Fibroblast of skin of right biceps (primary cell): ENCODE measurements at regions not wholly inside any gene's neighbourhood (a gene's known extent, or its start where the extent isn't known, plus 50 kb on each side); places are given as distances from the start of the nearest gene placed in this dataset.
"Not testable (repeated sequence)": the region's sequence is repeated elsewhere in the genome, so short reads cannot be mapped to it uniquely, and the experiment has no call there.

Experiments
- DNase-seq: peaks from one replicate; pipeline ENCODE4 v3.0.0-alpha.2; 2013

DNA sequence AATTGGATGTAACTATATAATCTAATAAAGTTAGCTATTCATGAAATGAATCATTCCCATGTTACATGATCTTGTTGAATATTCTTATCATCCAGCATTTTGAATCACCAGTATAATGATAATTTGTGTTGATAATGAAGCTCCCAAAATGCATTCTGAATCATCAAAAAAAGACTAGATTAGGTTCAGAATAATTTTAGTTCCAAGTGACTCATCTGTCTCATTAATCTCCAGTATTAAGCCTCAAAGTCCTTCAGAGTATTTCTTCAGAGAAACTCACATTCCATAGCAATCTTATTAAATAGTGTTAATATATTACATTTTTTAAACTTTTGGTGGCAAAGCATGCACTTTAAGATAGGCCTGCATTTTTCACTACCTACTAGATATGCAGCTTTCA lies 207.5 kb downstream of the SLITRK5 start:
- no peak for DNase-seq

DNA sequence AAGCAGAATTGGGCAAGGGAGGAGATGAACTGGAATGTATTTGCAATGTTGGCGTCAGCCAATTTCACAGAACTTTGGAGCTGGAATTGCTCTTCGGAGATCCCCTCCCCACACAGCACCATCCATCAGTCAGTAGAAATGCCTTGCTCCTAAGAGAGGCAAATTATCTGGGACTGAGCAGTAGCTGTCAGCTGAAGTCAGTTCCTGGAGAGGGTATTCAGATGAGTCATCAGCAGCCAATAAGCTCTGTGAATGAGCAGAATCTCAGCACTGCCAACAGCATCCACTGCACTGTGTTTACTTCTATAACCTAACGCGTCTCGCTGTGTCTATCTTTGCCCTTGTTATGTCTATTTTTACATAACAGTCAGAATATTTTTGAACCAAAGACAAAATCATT lies 213.7 kb downstream of the SLITRK5 start:
- peak; percentile 3 for DNase-seq

- no peak for DNase-seq
Observed at GRCh38 chr13:87887459-87888123, 216.4 kb downstream of the SLITRK5 start.

DNA sequence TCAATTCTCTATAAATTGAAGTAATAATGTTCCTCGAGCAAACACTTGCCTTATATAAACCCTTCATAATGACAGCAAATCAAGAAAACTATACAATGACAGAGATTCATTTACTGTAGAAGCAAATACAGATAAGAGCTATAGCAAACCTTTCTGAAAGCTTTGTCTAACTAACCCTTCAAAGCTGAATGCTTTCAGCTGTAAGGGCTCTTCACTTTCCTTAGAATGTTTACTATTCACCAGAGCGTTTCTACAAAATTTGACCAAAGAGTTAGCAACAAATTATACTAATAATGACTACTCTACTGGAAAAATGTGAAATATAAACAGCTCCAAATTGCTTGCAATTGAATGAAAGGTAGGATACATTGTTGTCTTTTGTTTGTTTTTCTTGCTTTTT lies 218.1 kb downstream of the SLITRK5 start:
- DNase-seq: no peak

GRCh38 chr13:87893186-87893585 lies 222.0 kb downstream of the SLITRK5 start:
- no peak for DNase-seq

GRCh38 chr13:87894059-87894458 lies 222.9 kb downstream of the SLITRK5 start:
- DNase-seq: no peak

DNA sequence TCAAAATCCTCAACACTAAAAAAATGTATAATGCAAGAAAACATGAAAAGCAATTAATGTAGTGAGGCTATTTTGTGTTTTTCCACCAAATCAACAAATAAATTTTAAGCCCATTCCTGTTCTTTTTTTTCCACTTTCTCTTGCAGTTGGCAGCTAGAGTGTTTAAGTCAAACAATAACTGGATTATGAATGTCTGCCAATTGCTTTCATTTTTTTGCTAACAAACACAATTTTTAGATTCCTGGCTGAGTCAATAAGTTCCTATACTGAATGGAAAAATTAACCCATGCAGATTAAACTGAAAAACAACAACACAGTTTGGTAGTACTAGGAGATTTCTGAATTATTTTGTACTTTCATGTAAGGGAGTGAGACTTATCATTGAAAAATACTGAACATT lies 232.4 kb downstream of the SLITRK5 start:
- DNase-seq: no peak

DNA sequence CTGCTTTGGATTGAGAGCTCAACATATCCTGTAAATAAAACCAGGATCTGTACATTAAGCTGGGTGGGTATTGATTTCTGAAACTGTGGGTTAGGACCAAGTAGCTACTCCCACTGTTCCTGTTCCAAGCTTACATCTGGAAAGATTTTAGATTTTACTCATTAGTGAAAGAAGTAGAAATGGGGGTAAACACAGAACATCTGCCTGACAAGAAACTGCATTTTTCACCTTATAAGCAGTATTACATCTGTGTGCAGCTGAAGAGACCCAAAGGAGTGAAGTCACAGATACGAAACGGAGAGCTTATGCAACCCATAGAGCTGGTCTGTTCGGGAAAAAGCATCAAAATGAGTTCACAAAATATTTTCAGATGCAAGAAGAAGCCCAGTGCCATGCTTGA lies 235.2 kb downstream of the SLITRK5 start:
- DNase-seq: no peak

DNA sequence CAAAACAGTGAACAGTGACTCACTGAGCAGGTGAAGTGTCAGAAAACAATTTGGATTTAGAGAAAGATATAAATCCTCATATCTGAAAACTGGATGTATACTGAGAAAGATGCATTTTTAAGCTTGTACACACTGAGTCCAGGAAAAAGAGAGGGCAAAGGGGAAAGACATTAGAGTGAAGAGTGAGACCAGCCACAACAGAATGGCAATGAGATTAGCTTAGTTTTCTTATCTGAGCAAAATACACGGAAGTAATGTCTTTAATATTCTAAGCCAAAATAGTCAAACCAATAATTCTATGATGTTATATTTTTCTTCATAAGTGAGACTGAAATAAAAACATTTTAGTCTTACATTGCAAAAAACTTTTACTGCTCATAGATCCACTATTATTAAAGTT lies 236.0 kb downstream of the SLITRK5 start:
- DNase-seq: no peak

- DNase-seq: no peak
Observed at GRCh38 chr13:87919956-87920355, 248.8 kb downstream of the SLITRK5 start.

GRCh38 chr13:87923753-87924152 lies 252.6 kb downstream of the SLITRK5 start:
- DNase-seq: no peak

- DNase-seq: peak; percentile 18
Observed at GRCh38 chr13:87925006-87925405, 253.8 kb downstream of the SLITRK5 start.

DNA sequence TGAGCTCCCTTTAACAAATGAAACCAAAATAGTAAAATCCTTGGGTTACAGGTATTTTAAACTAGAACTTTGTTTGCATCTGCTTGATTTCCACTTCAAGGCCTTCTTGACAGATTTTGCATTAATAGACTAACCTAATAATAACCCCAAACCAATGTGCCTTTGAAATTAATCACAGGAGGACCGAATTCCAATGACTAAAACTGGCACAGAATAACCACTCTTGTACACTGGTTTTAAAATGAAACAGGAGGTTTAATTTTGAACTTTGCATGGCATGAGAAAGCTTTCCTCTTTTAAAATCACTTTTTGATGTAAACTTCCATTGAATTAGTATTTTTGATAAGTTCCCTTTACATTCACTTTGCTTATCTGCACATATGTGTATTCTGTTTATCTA lies 269.6 kb downstream of the SLITRK5 start:
- no peak for DNase-seq

DNA sequence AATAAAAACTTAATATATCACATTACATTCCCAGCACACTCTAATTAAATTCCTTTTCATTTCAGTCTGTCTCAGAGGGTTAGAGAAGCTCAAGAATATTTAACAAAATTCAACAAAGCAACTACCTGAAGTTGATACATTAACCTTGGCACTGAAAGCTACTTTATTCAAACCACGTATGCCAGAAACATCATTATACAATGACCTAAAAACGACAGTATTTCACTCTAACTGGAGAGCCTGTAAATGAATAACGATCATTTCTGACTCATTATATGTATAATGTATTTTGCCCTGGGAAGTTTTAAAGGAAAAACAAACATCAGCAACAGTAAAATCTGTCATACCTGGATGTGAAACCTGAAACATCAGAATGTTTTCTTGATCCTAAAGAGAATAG lies 270.1 kb downstream of the SLITRK5 start:
- DNase-seq: no peak

- DNase-seq: no peak
Observed at GRCh38 chr13:87942205-87942604, 271.0 kb downstream of the SLITRK5 start.

DNA sequence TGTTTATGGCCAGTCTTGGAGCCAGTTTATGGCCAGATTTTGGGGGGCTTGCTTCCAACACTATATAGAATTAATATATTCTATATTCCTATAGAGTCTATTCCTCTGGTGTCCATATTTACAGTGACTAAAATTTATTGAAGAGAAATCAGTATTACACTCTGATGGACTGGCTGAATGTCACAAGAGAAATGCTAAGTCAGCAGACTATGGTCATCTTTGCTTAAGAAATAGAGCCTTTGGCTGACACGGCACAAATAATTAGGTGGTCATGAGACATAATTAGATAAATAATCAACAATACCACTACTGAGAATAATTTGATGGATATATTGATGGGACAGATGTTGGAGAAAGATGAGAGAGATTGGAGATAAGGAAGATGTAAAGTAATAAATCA lies 272.9 kb downstream of the SLITRK5 start:
- DNase-seq: no peak

DNA sequence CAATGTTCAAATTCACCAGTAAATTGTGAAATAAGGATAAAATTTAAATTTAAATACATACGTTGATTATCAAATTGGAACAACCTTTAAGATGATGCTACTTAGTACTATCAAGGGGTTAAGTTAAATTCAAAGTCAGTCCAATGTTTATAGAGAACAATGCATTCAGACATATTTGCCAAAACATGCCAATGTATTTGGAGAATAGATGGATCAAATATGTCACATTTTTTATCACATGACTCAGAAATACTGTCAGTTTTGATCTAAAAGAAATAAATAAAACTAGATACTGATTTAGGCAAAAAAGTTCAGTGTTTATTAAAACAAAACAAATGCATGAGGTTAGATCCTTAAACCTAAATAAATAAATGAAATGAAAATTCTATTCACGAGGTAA lies 281.2 kb downstream of the SLITRK5 start:
- DNase-seq: no peak

DNA sequence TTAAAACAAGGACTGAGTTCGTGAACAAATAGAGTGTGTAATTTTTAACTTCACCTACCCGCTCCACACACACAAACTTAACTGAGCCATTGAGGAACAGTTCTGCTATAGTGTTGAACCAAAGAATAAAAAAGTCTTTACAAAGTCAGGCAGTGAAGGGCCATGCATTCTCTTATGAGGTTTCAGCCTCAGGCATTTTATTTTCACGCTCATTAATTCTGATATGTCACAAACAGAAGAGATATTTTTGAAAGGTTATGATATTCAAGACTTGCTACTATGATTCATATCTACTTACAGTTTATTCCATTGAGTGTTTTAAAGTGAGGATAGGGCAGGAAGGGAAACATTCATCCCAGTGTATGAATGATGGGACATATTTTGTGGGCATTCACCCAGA lies 282.2 kb downstream of the SLITRK5 start:
- no peak for DNase-seq

DNA sequence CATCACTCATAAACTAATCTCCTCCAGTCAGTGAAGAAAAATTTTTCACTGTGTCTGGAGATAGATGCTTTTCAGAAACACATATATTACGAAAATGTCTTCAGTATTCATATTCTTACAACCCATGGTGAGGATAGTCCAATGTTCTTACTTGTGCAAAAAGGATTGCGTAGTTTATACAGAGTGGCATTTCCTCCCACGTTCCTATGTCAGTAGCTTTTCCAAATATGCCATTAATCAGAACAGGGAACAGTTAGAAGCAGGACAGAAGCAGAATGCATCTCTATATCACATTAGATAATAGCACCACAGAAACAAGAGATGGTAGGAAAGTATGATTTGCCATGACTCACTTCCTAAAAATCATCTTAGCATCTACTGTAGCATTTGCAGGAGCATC lies 282.9 kb downstream of the SLITRK5 start:
- DNase-seq: peak; percentile 18

DNA sequence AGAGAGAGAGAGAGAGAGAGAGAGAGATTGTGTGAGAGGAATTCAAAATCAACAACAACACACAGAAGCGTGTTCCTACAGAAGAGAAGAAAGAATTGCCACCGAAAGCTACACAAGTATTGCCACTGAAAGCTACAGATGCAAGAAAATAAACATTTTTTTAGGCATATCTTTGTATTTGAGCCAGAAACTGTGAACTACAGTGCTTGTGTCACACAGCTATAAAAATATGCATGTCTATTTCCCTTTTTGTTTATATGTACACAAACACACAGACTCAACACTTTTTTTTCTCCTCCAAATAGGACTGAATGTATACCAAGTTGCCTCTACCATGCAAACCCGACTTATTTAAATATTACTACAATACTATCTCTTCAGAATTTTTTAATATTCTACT lies 290.4 kb downstream of the SLITRK5 start:
- no peak for DNase-seq

DNA sequence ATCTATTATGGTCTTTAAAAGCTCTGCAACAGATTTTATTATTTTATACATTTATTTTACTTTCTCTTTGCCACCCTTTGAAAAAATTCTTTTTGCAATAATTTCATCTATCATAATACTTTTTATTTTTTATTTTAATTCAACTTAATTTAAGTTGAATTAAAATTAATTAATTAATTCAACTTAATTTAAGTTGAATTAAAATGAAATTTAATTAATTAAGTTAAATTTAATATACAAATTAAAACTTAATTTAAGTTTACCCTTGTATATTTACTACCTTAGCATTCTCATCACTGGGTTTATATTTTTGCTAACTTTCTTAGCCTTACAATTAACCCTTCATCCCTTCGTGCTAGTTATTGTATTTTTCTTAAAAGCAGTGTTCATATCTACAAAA lies 301.4 kb downstream of the SLITRK5 start:
- no peak for DNase-seq

- DNase-seq: no peak
Observed at GRCh38 chr13:87975035-87975434, 303.9 kb downstream of the SLITRK5 start.

- not testable (repeated sequence) for DNase-seq
Observed at GRCh38 chr13:87976650-87977049, 305.5 kb downstream of the SLITRK5 start.

GRCh38 chr13:87981416-87981815 lies 310.2 kb downstream of the SLITRK5 start:
- no peak for DNase-seq

GRCh38 chr13:87982400-87982799 lies 311.2 kb downstream of the SLITRK5 start:
- no peak for DNase-seq
